SK-N-MC (cell line): ENCODE measurements at regions not wholly inside any gene's neighbourhood (a gene's known extent, or its start where the extent isn't known, plus 50 kb on each side); places are given as distances from the start of the nearest gene placed in this dataset.
"Not testable (repeated sequence)": the region's sequence is repeated elsewhere in the genome, so short reads cannot be mapped to it uniquely, and the experiment has no call there.

Experiments
- DNase-seq: peaks from one replicate; pipeline ENCODE4 v3.0.0-alpha.2; 2011; ENCODE audit warnings: low read depth, low spot score
- H3K27ac ChIP-seq: fragments of 200-600 bp; sonication (generic); 2 replicates; pipeline ENCODE4 v1.5.1; 2016; ENCODE audit warnings: mixed run types
- H3K36me3 ChIP-seq: fragments of 200-600 bp; sonication (generic); 2 replicates; pipeline ENCODE4 v1.6.1; 2017; ENCODE audit warnings: antibody characterized with exemption, low read length, mixed read lengths; ENCODE audit not compliant: insufficient read depth
- H3K4me3 ChIP-seq: fragments of 200-600 bp; sonication (generic); 2 replicates; pipeline ENCODE4 v1.5.1; 2016
- H3K9ac ChIP-seq: fragments of 200-600 bp; sonication (generic); 2 replicates; pipeline ENCODE4 v1.8.0; 2017; ENCODE audit warnings: mixed run types, mixed read lengths; ENCODE audit not compliant: insufficient read length
- H3K9me3 ChIP-seq: fragments of 200-600 bp; sonication (generic); 2 replicates; pipeline ENCODE4 v1.6.1; 2017; ENCODE audit warnings: low read depth, mild to moderate bottlenecking, antibody characterized with exemption, low read length, moderate library complexity, mixed read lengths
- EZH2 ChIP-seq: fragments of 200-600 bp; sonication (generic); IDR thresholded peaks from one replicate; pipeline ENCODE4 v1.6.1; 2017; ENCODE audit warnings: antibody characterized with exemption
- FOXP2 ChIP-seq: optimal IDR thresholded peaks from 2 replicates; pipeline ENCODE3; 2011; ENCODE audit warnings: mild to moderate bottlenecking, moderate library complexity; ENCODE audit not compliant: insufficient read depth; ENCODE audit errors: extremely low read length, control extremely low read depth
- POLR2AphosphoS5 ChIP-seq: IDR thresholded peaks from 2 replicates; pipeline ENCODE4 v1.6.1; 2012; ENCODE audit warnings: mild to moderate bottlenecking, low read depth, low read length, borderline replicate concordance

DNA sequence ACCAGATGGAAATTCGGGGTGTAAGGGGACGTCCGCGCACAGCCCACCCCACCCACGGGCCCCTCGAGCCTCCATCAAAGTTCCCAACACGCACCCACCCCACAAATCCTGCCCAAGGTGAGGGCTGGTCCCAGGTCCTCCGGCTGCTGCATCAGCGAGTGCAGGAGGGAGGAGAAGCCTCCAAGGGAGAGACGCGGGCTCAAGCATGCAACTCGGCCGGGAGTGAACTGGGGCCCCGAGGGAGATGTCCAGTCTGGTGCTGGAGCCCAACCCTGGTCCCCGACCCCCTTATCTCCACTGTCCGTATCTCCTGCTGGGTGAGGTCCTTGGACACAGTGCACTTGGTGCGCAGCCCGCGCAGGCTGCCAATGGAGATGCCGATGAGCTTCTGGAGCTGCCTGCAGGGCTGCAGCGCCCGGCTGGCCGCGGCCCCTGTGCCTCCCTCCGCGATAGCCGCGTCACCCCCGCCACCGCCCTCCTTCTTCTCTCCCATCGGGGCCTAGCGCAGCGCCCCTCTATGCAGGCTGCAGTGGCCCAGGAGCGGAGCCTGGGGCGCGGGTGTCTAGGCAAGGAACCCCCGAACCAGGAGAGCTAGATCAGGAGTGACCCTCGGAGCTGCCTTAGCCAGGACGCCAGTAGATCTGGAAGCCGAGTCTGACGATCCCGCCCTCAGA lies 489.2 kb downstream of the ZNF33B start:
- Histone ChIP-seq H3K27ac (no peak overlapping the region), H3K9me3 (no peaks in the 10 kb centered on the region), H3K36me3 (no peaks in the 10 kb centered on the region), H3K4me3 (no peak overlapping the region), H3K9ac (no peak overlapping the region)
- DNase-seq, result no peak
- TF ChIP-seq POLR2AphosphoS5, result no peak
- no peak for TF ChIP-seq EZH2
- TF ChIP-seq FOXP2, result no peak

DNA sequence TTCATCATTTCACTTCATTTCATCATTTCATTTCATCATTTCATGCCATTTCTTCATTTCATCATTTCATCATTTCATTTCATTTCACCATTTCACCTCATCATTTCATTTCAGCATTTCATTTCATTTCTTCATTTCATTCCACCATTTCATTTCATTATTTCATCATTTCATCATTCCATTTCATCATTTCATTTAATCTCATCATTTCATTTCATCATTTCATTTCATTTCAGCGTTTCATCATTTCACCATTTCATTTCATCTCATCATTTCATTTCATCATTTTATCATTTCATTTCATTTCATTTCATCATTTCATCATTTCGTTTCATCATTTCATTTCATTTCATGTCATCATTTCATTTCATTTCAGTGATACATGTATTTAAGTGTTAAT lies 492.2 kb downstream of the ZNF33B start:
- DNase-seq, H3K9ac ChIP-seq, H3K36me3 ChIP-seq, H3K27ac ChIP-seq, H3K4me3 ChIP-seq, H3K9me3 ChIP-seq: not testable (repeated sequence)

- not testable (repeated sequence) for DNase-seq, H3K36me3 ChIP-seq, H3K9ac ChIP-seq, H3K9me3 ChIP-seq, H3K4me3 ChIP-seq, H3K27ac ChIP-seq
These were observed 500.3 kb downstream of the ZNF33B start for GRCh38 chr10:42138023-42138422.

DNA sequence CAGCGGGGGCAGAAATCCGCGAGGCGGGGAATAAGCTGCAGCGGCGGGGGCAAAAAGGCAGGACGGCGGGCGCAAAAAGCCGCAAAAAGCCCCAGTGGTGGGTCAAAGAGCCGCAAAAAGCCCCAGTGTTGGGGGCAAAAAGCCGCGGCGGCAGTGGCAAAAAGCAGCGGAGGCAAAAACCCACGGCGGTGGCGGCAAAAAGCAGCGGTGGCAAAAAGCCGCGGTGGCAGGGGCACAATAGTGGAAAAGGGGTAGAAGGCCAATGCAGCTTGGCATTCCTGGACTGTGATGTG lies 525.3 kb downstream of the ZNF33B start:
- Histone ChIP-seq H3K27ac (no peak overlapping the region), H3K4me3 (no peak overlapping the region), H3K9me3 (no peaks in the 10 kb centered on the region), H3K9ac (no peak overlapping the region), H3K36me3 (no peaks in the 10 kb centered on the region)
- no peak for DNase-seq
- TF ChIP-seq EZH2, result no peak
- TF ChIP-seq POLR2AphosphoS5, result no peak
- no peak for TF ChIP-seq FOXP2

GRCh38 chr10:42112331-42113157 lies 525.8 kb downstream of the ZNF33B start:
- no peak overlapping the region for H3K9ac ChIP-seq
- no peak overlapping the region for H3K27ac ChIP-seq
- TF ChIP-seq FOXP2 (no peak), EZH2 (no peak), POLR2AphosphoS5 (no peak)
- DNase-seq, result no peak
- no peaks in the 10 kb centered on the region for H3K9me3 ChIP-seq
- no peak overlapping the region for H3K4me3 ChIP-seq
- no peaks in the 10 kb centered on the region for H3K36me3 ChIP-seq

GRCh38 chr10:42111661-42112330 lies 526.6 kb downstream of the ZNF33B start:
- H3K36me3 ChIP-seq, result no peaks in the 10 kb centered on the region
- H3K9me3 ChIP-seq, result no peaks in the 10 kb centered on the region
- TF ChIP-seq EZH2, result no peak
- no peak for TF ChIP-seq FOXP2
- no peak for TF ChIP-seq POLR2AphosphoS5
- no peak for DNase-seq
- H3K9ac ChIP-seq, result no peak overlapping the region
- no peak overlapping the region for H3K4me3 ChIP-seq
- H3K27ac ChIP-seq, result no peak overlapping the region

- Histone ChIP-seq H3K9ac (no peak overlapping the region), H3K9me3 (no peaks in the 10 kb centered on the region), H3K27ac (no peak overlapping the region), H3K36me3 (no peaks in the 10 kb centered on the region), H3K4me3 (no peak overlapping the region)
- TF ChIP-seq POLR2AphosphoS5, result no peak
- no peak for TF ChIP-seq FOXP2
- TF ChIP-seq EZH2, result no peak
- no peak for DNase-seq
These were observed 527.3 kb downstream of the ZNF33B start for GRCh38 chr10:42111076-42111475.
